ENCODE measurements at regions not wholly inside any gene's neighbourhood (a gene's known extent, or its start where the extent isn't known, plus 50 kb on each side); places are given as distances from the start of the nearest gene placed in this dataset.
A peak's percentile ranks its signal among the peaks of the same experiment; 100 is the strongest.

DNA sequence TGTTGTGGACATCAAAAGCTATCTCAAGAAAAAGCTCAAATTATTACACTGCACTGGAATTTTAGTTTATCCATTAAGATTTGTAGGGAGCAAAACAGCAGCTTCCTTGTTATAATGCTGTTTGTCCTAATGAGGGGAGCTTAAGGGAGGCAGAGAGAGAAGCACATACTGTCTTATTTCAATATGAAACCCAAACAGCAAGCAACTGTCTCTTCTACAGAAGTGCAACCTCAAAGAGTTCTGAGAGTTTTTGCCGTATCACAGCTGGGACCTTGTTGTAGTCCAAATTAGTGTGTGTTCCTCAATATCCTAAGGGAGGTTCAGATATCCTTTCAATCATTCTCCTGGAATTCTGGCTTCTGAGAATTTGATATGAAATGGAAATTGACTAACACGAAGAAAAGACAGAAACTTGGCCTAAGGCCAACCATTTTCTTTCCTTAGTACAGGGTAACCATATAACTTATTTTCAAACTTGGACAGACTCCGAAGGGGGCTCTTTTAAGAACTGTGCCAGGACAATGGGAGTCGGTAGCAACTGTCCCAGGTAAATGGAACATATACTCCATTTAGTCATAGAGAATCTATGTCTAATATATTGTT lies 149.3 kb upstream of the CCN2 start:
- H3K27ac ChIP-seq (ENCODE audit: low read length), result no peak overlapping the region
- ATAC-seq (no peak), DNase-seq (no peak)
- intact Hi-C loops (cut with DNase I), result no loop called here
- peaks cover 2% of the 10 kb centered on the region for H3K4me1 ChIP-seq (ENCODE audit: control insufficient read depth, insufficient read depth, low read length)
- 64% methylated on average over 4 of the region's 4 CpGs for whole genome bisulfite sequencing
- H3K27me3 ChIP-seq (ENCODE audit: control insufficient read depth, insufficient read depth), result no peaks in the 10 kb centered on the region
- no peaks in the 10 kb centered on the region for H3K9me3 ChIP-seq (ENCODE audit: control insufficient read depth, low read length)
- H3K4me3 ChIP-seq (ENCODE audit: low read length), result no peak overlapping the region

DNA sequence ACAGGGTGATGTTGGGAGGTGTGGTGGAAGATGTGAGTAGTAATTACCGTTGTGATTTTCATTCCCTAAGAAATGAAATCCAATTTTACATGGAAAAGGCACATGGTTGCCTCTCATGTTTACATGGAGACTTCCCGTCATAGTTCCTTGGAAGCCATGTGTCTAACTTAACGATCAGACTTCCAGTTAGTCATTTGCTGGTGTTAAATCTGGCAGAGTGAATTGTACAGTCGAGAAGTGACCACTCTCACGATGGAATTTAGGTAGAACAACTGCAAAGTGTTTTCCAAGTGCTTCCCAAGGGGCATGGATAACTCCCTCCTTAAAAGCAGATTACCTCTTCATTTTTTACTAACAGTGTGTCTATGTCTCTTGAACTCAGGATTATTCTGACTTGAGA lies 145.8 kb upstream of the CCN2 start:
- no peak for ATAC-seq
- no peak for DNase-seq

DNA sequence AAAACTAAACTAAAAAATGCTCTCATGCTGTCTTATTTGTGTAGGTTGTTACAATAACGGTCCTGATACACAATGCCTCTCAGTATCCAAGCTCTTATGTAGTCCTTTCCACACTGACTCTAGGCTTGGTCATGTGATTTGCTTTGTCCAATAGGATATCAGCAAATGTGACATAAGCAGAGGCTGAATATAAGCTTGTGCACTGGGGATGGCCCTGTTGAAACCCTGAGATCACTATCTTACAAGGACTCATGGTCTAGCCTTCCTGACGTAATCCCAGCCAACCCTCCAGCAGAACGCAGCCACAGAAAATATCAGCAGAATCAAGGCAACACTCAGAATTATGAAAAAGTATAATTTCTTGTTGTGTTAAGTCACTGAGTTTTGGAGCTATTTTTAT lies 145.1 kb upstream of the CCN2 start:
- Histone ChIP-seq H3K27ac (ENCODE audit: low read length) (no peak overlapping the region), H3K9me3 (ENCODE audit: control insufficient read depth, low read length) (no peaks in the 10 kb centered on the region), H3K4me1 (ENCODE audit: control insufficient read depth, insufficient read depth, low read length) (peaks cover 2% of the 10 kb centered on the region), H3K27me3 (ENCODE audit: control insufficient read depth, insufficient read depth) (no peaks in the 10 kb centered on the region), H3K4me3 (ENCODE audit: low read length) (no peak overlapping the region)
- DNase-seq, result no peak
- no peak for ATAC-seq
- 89% methylated on average over 3 of the region's 3 CpGs for WGBS
- intact Hi-C loops (cut with DNase I), result no loop called here

More for the DNA sequence above, 145.8 kb upstream of the CCN2 start:
- intact Hi-C loops (cut with DNase I), result no loop called here
- Histone ChIP-seq H3K4me3 (ENCODE audit: low read length) (no peak overlapping the region), H3K9me3 (ENCODE audit: control insufficient read depth, low read length) (no peaks in the 10 kb centered on the region), H3K27me3 (ENCODE audit: control insufficient read depth, insufficient read depth) (no peaks in the 10 kb centered on the region), H3K27ac (ENCODE audit: low read length) (no peak overlapping the region), H3K4me1 (ENCODE audit: control insufficient read depth, insufficient read depth, low read length) (peaks cover 2% of the 10 kb centered on the region)
- 69% methylated on average over 5 of the region's 5 CpGs for WGBS

DNA sequence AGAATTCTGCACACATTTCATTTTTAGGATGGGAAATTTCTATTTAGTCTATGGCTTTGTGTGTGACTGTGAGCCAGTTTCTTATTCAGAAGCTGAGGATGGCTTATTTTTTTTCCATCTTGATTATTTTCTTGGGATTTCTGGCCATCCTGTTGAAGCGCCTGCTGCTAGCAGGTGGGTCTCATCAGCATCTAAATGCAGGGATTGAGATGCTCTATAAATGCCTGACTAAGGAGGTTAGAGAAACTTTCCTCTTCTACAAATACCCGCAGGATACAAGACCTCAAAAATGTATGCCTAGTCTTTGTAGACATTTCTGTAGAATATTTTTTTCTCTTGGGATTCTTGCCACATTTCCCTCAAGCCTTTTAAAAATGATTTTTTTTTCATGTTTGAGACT lies 138.0 kb upstream of the CCN2 start:
- no peak overlapping the region for H3K27ac ChIP-seq (ENCODE audit: low read length)
- H3K9me3 ChIP-seq (ENCODE audit: control insufficient read depth, low read length), result no peaks in the 10 kb centered on the region
- no peak for DNase-seq
- no peaks in the 10 kb centered on the region for H3K27me3 ChIP-seq (ENCODE audit: control insufficient read depth, insufficient read depth)
- no peak overlapping the region for H3K4me3 ChIP-seq (ENCODE audit: low read length)
- H3K4me1 ChIP-seq (ENCODE audit: control insufficient read depth, insufficient read depth, low read length), result peaks cover 2% of the 10 kb centered on the region
- WGBS, result 82% methylated on average over 2 of the region's 2 CpGs
- no peak for ATAC-seq
- intact Hi-C loops (cut with DNase I), result no loop called here

DNA sequence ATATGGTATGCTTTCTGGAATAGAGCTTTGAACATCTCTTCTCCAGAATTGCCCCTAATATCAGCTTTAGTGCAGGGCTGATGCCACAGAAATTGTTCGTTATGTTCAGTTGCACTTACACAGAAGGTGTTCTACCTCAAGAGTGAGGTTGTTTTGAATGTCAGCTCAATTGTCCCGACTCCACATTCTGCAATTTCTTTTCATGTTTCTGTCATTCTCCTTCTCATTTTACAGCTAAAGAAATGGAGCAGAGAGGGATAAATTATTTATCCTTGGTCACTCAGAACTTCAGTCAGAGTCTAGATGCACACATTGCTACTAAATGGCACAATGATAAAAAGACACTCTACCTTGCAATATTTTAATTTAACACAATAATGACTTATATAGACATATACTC lies 137.0 kb upstream of the CCN2 start:
- Histone ChIP-seq H3K4me1 (ENCODE audit: control insufficient read depth, insufficient read depth, low read length) (peaks cover 3% of the 10 kb centered on the region), H3K27ac (ENCODE audit: low read length) (no peak overlapping the region), H3K9me3 (ENCODE audit: control insufficient read depth, low read length) (no peaks in the 10 kb centered on the region), H3K27me3 (ENCODE audit: control insufficient read depth, insufficient read depth) (no peaks in the 10 kb centered on the region), H3K4me3 (ENCODE audit: low read length) (no peak overlapping the region)
- no peak for DNase-seq
- intact Hi-C loops (cut with DNase I), result no loop called here
- WGBS, result 83% methylated on average over 2 of the region's 2 CpGs
- no peak for ATAC-seq

DNA sequence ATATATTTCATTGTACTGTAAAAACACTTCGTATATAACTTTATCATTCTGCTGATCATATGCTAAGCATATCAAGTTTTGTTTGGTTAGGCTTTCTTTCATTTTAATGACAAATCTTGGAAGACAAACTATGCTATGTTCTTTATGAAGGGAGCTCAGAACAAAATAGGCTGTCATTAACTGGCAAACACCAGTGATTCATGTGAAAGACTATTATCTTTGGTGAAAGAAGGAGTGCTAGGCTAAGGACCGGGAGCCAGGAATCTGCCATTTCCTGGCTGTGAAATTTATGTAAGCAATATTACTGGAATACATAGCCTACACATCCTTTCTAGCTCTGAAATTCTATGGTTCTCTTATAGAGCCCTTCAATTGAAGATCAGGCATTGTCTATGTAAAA lies 136.2 kb upstream of the CCN2 start:
- DNase-seq (no peak), ATAC-seq (peak in 1 of 2 donors; percentile 48)
- 41% methylated on average over 2 of the region's 2 CpGs for WGBS
- Histone ChIP-seq H3K9me3 (ENCODE audit: control insufficient read depth, low read length) (no peaks in the 10 kb centered on the region), H3K4me3 (ENCODE audit: low read length) (no peak overlapping the region), H3K27me3 (ENCODE audit: control insufficient read depth, insufficient read depth) (no peaks in the 10 kb centered on the region), H3K4me1 (ENCODE audit: control insufficient read depth, insufficient read depth, low read length) (peaks cover 3% of the 10 kb centered on the region), H3K27ac (ENCODE audit: low read length) (no peak overlapping the region)
- intact Hi-C loops (cut with DNase I), result no loop called here

DNA sequence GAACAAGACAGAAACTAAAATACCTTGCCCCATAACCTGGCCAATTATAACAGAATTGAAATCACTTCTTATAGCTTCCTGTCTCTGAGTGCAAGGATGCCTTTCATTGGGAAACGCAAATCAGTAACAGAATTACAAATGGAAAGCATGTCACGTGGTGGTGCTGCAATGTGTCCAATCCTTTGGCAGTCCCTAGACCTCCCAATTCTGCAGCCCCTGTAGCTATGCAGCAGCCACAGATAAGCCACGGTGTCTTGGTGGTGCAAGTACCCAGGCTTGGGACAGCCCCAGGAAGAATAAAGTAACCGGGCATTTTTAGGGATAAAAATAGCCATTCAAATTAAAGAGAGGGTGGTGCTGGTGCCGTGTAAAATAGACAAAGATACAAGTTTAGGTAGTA lies 134.6 kb upstream of the CCN2 start:
- H3K4me1 ChIP-seq (ENCODE audit: control insufficient read depth, insufficient read depth, low read length), result peaks cover 3% of the 10 kb centered on the region
- no peak overlapping the region for H3K4me3 ChIP-seq (ENCODE audit: low read length)
- intact Hi-C loops (cut with DNase I), result no loop called here
- no peaks in the 10 kb centered on the region for H3K9me3 ChIP-seq (ENCODE audit: control insufficient read depth, low read length)
- WGBS, result 50% methylated on average over 5 of the region's 5 CpGs
- DNase-seq, result no peak
- peak in 1 of 2 donors; percentile 24 for ATAC-seq
- H3K27ac ChIP-seq (ENCODE audit: low read length), result peak overlapping the region; percentile 59
- H3K27me3 ChIP-seq (ENCODE audit: control insufficient read depth, insufficient read depth), result no peaks in the 10 kb centered on the region

DNA sequence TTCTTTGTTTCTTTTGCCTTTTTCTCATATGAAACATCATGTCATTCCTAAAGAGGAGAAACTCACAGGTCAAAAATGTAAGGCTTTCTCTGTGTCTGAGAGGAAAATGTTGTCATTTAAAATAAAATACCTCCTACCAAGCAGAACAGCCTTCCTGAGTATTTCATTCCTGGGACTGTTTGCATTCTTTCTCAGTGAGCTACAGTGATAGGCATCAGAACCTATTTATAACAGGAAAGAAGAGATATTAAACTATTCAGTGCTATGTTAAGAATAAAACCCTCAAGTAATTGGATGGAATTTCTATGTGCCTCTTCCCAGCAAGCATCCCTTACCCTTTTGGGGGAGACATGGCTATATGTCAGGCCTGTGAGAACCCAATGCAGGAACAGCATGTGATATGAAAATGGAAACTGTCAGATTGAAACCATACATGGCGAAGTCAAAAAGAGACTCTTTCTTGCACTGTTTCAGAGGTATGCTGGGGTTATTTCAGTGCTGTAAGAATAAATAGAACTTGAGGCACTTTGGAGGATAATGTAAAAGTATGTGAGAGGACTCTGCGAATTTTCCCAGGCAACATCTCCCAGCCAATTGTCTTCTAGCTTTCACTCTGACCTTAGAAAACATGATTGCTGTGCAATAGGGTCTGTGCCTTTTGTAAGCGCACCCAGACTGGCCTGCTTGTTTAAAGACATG lies 133.8 kb upstream of the CCN2 start:
- DNase-seq, result no peak
- Histone ChIP-seq H3K4me3 (ENCODE audit: low read length) (no peak overlapping the region), H3K9me3 (ENCODE audit: control insufficient read depth, low read length) (no peaks in the 10 kb centered on the region), H3K4me1 (ENCODE audit: control insufficient read depth, insufficient read depth, low read length) (peaks cover 3% of the 10 kb centered on the region), H3K27me3 (ENCODE audit: control insufficient read depth, insufficient read depth) (no peaks in the 10 kb centered on the region), H3K27ac (ENCODE audit: low read length) (peak overlapping the region; percentile 54)
- peak in 1 of 2 donors; percentile 67 for ATAC-seq
- intact Hi-C loops (cut with DNase I), result no loop called here
- 62% methylated on average over 3 of the region's 3 CpGs for WGBS

DNA sequence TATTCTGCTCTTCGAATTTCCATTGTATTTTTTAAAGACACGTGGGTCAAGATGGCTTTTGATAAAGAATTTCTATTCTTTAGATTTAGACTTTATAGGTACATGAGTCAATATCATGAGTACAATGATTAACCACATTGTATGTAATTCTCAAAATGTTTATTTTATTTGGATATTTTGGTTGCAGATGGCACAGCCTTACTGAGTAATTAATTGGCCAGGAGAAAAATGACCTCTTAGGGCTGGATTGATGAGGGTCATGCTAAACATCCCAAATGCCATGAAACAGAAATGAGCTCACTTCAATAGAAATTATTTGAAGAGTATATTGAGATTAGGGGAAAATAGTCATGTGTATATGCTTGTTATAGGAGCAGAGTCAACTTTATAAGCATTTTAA lies 131.2 kb upstream of the CCN2 start:
- 94% methylated on average over 2 of the region's 2 CpGs for WGBS
- DNase-seq (no peak), ATAC-seq (no peak)
- Histone ChIP-seq H3K9me3 (ENCODE audit: control insufficient read depth, low read length) (no peaks in the 10 kb centered on the region), H3K27me3 (ENCODE audit: control insufficient read depth, insufficient read depth) (no peaks in the 10 kb centered on the region), H3K27ac (ENCODE audit: low read length) (no peak overlapping the region), H3K4me3 (ENCODE audit: low read length) (no peak overlapping the region), H3K4me1 (ENCODE audit: control insufficient read depth, insufficient read depth, low read length) (peaks cover 3% of the 10 kb centered on the region)
- intact Hi-C loops (cut with DNase I), result no loop called here

DNA sequence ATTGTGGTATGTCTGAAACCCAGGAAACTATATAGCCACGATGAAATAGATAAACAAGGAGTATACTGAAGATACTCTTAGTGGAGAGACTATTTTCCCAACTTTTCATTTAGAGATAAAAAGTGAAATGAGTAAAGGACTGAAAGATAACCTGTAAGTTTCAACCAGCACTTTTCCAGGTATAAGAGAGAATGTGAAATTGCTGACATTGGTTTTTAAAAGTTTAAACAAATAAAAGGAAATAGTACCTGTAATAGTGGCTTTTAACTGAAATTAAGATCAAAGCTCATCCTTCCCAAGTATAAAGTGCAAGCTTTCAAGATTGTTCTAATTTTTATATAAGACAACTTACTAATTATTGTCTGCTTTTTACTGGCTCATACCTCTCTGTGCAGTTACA lies 130.2 kb upstream of the CCN2 start:
- intact Hi-C loops (cut with DNase I), result no loop called here
- H3K27ac ChIP-seq (ENCODE audit: low read length), result no peak overlapping the region
- H3K9me3 ChIP-seq (ENCODE audit: control insufficient read depth, low read length), result no peaks in the 10 kb centered on the region
- H3K4me1 ChIP-seq (ENCODE audit: control insufficient read depth, insufficient read depth, low read length), result peaks cover 3% of the 10 kb centered on the region
- no peak for ATAC-seq
- H3K27me3 ChIP-seq (ENCODE audit: control insufficient read depth, insufficient read depth), result no peaks in the 10 kb centered on the region
- no peak for DNase-seq
- WGBS, result 32% methylated on average over 1 of the region's 1 CpG
- no peak overlapping the region for H3K4me3 ChIP-seq (ENCODE audit: low read length)

DNA sequence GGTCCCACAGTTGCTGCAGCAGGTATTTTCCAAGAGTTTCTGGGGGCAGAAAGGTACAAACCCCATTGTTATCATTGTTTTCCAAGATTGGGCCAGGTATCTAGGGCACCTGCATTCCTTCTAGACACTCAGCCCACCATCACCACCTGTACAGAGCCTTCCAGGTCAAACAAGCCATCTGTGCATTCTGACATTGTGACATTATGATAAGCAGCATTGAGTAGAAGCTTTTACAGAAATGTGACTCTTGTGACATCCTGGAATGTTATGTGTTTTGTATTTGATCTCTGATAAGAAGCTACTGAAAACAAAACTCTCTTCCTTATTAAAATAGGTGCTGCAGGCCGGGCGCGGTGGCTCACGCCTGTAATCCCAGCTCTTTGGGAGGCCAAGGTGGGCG lies 128.1 kb upstream of the CCN2 start:
- Histone ChIP-seq H3K9me3 (ENCODE audit: control insufficient read depth, low read length) (no peaks in the 10 kb centered on the region), H3K27ac (ENCODE audit: low read length) (no peak overlapping the region), H3K4me1 (ENCODE audit: control insufficient read depth, insufficient read depth, low read length) (peaks cover 2% of the 10 kb centered on the region), H3K4me3 (ENCODE audit: low read length) (no peak overlapping the region), H3K27me3 (ENCODE audit: control insufficient read depth, insufficient read depth) (no peaks in the 10 kb centered on the region)
- ATAC-seq (no peak), DNase-seq (no peak)
- WGBS, result 97% methylated on average over 5 of the region's 5 CpGs
- intact Hi-C loops (cut with DNase I), result no loop called here

DNA sequence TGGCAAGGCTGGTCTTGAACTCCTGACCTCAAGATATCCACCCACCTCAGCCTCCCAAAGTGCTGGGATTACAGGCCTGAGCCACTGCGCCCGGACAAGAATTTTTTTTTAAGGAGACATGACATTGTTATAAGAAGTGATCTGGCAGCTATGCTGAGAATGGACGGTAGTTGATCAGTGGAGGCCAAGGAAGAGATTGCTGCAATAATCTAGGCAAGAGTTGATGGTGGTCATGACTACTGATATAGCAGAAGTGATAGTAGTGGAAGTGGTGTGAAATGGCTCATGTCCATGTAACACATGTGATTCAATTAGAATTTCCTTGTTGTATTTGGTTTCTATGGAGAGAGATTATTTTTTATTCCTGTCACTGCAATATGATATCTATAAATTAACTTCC lies 125.3 kb upstream of the CCN2 start:
- 65% methylated on average over 3 of the region's 3 CpGs for WGBS
- no peaks in the 10 kb centered on the region for H3K9me3 ChIP-seq (ENCODE audit: control insufficient read depth, low read length)

More for the DNA sequence above, 125.3 kb upstream of the CCN2 start:
- Histone ChIP-seq H3K4me1 (ENCODE audit: control insufficient read depth, insufficient read depth, low read length) (no peaks in the 10 kb centered on the region), H3K27me3 (ENCODE audit: control insufficient read depth, insufficient read depth) (no peaks in the 10 kb centered on the region), H3K27ac (ENCODE audit: low read length) (no peak overlapping the region), H3K4me3 (ENCODE audit: low read length) (no peak overlapping the region)
- ATAC-seq, result peak; percentile 43 to 59
- DNase-seq, result no peak
- intact Hi-C loops (cut with DNase I), result no loop called here

Data from right cardiac atrium (tissue), 5 donors.